IMR-90 (cell line): ENCODE measurements at regions not wholly inside any gene's neighbourhood (a gene's known extent, or its start where the extent isn't known, plus 50 kb on each side); places are given as distances from the start of the nearest gene placed in this dataset.
"Not testable (repeated sequence)": the region's sequence is repeated elsewhere in the genome, so short reads cannot be mapped to it uniquely, and the experiment has no call there.

Experiments used
- ATAC-seq: fragments of 200-7000 bp; cut with Tn5 transposase; 2 replicates; pipeline ENCODE4 v1.9.1; 2020; ENCODE audit warnings: low read depth, mild to moderate bottlenecking, moderate library complexity
- BruUV-seq: library from RNA; stranded (reverse); fragments of 400-500 nt; replicated peaks from 2 replicates; lab custom pipeline; 2021; lab: Mats Ljungman, UMichigan
- CTCF ChIA-PET: fragments of 300-600 bp; formaldehyde crosslinking; extraction: SDS; loops from one replicate; lab custom pipeline; 2021; ENCODE audit warnings: antibody characterized with exemption; lab: Yijun Ruan, JAX
- POLR2A ChIA-PET: fragments of 300-600 bp; sonication (Branson Sonifier 250); formaldehyde crosslinking; loops from one replicate; lab custom pipeline; 2022; ENCODE audit warnings: antibody characterized with exemption; ENCODE audit not compliant: unreplicated experiment; lab: Charles Lee
- DNase-seq: peaks from one replicate; pipeline ENCODE4 v3.0.0; 2013
- H2AFZ ChIP-seq: replicated peaks from 2 replicates; pipeline ENCODE3; 2013; ENCODE audit warnings: low read length, mild to moderate bottlenecking; ENCODE audit not compliant: poor library complexity
- H2AK5ac ChIP-seq: 2 replicates; pipeline ENCODE4 v1.6.1; 2013; ENCODE audit warnings: low read depth, low read length, inconsistent platforms
- H2AK9ac ChIP-seq: replicated peaks from 2 replicates; pipeline ENCODE3; 2013; ENCODE audit warnings: mild to moderate bottlenecking, low read depth, low read length, moderate library complexity; ENCODE audit not compliant: poor library complexity
- H2BK120ac ChIP-seq: 2 replicates; pipeline ENCODE4 v1.6.1; 2013; ENCODE audit warnings: low read depth, low read length, inconsistent platforms
- H2BK15ac ChIP-seq: 3 replicates; pipeline ENCODE4 v1.6.1; 2013; ENCODE audit warnings: low read depth, low read length, inconsistent platforms
- H2BK20ac ChIP-seq: 2 replicates; pipeline ENCODE4 v1.6.1; 2013; ENCODE audit warnings: low read depth, mild to moderate bottlenecking, inconsistent platforms, low read length, moderate library complexity
- H2BK5ac ChIP-seq: 2 replicates; pipeline ENCODE4 v1.6.1; 2013; ENCODE audit warnings: mild to moderate bottlenecking, low read depth, low read length, inconsistent platforms; ENCODE audit not compliant: poor library complexity, severe bottlenecking
- H3K14ac ChIP-seq: replicated peaks from 2 replicates; pipeline ENCODE4 v1.6.1; 2013; ENCODE audit warnings: low read depth, low read length, inconsistent platforms
- H3K18ac ChIP-seq: 2 replicates; pipeline ENCODE4 v1.6.1; 2013; ENCODE audit warnings: low read depth, low read length, control low read depth
- H3K23ac ChIP-seq: 2 replicates; pipeline ENCODE4 v1.6.1; 2013; ENCODE audit warnings: low read depth, low read length, inconsistent platforms
- H3K27ac ChIP-seq: 2 replicates; pipeline ENCODE4 v1.5.1; 2013; ENCODE audit warnings: mild to moderate bottlenecking, control low read depth, low read length; ENCODE audit not compliant: insufficient read depth
- H3K27me3 ChIP-seq: 2 replicates; pipeline ENCODE4 v1.6.1; 2013; ENCODE audit warnings: low read length; ENCODE audit not compliant: control insufficient read depth, insufficient read depth
- H3K36me3 ChIP-seq: 2 replicates; pipeline ENCODE4 v1.6.1; 2013; ENCODE audit warnings: low read length, mixed read lengths; ENCODE audit not compliant: control insufficient read depth, insufficient read depth
- H3K4ac ChIP-seq: 2 replicates; pipeline ENCODE4 v1.6.1; 2013; ENCODE audit warnings: low read depth, low read length, inconsistent platforms
- H3K4me1 ChIP-seq: 2 replicates; pipeline ENCODE4 v1.6.1; 2013; ENCODE audit warnings: low read length, mixed read lengths; ENCODE audit not compliant: control insufficient read depth, insufficient read depth
- H3K4me2 ChIP-seq: 2 replicates; pipeline ENCODE4 v1.6.1; 2013; ENCODE audit warnings: low read depth, mild to moderate bottlenecking, control low read depth, low read length, moderate library complexity
- H3K4me3 ChIP-seq: 2 replicates; pipeline ENCODE4 v1.5.1; 2013; ENCODE audit warnings: low read depth, mild to moderate bottlenecking, control low read depth, low read length, moderate library complexity; ENCODE audit not compliant: insufficient read depth
- H3K56ac ChIP-seq: 2 replicates; pipeline ENCODE4 v1.6.1; 2013; ENCODE audit warnings: low read length, inconsistent platforms; ENCODE audit not compliant: insufficient read depth; ENCODE audit errors: extremely low read depth
- H3K79me1 ChIP-seq, 2 experiments: 2 replicates each; pipeline ENCODE4 v1.6.1; 2013; ENCODE audit warnings: low read length in 2 of 2, inconsistent platforms in 1 of 2, low read depth in 1 of 2
- H3K9ac ChIP-seq: 2 replicates; pipeline ENCODE4 v1.6.1; 2013; ENCODE audit warnings: low read depth, low read length, control low read depth
- H3K9me1 ChIP-seq: 2 replicates; pipeline ENCODE4 v1.6.1; 2013; ENCODE audit warnings: low read length, inconsistent platforms; ENCODE audit not compliant: insufficient read depth
- H3K9me3 ChIP-seq: 2 replicates; pipeline ENCODE4 v1.6.1; 2013; ENCODE audit warnings: low read length; ENCODE audit not compliant: control insufficient read depth, insufficient read depth
- H4K20me1 ChIP-seq: 2 replicates; pipeline ENCODE4 v1.6.1; 2013; ENCODE audit warnings: low read length, inconsistent platforms; ENCODE audit not compliant: insufficient read depth
- H4K5ac ChIP-seq: 2 replicates; pipeline ENCODE4 v1.6.1; 2013; ENCODE audit warnings: mild to moderate bottlenecking, low read depth, low read length, control low read depth
- H4K8ac ChIP-seq, 2 experiments: 2 replicates each; pipeline ENCODE4 v1.6.1; 2013; ENCODE audit warnings: low read depth in 2 of 2, low read length in 2 of 2, control low read depth in 1 of 2, inconsistent platforms in 1 of 2
- H4K91ac ChIP-seq: 2 replicates; pipeline ENCODE4 v1.6.1; 2013; ENCODE audit warnings: low read depth, low read length, inconsistent platforms; ENCODE audit not compliant: insufficient read depth
- BHLHE40 ChIP-seq: fragments of 150-350 bp; IDR thresholded peaks from 2 replicates; pipeline ENCODE4 v1.6.1; 2016; ENCODE audit warnings: mild to moderate bottlenecking, low read depth, low read length
- CHD1 ChIP-seq: IDR thresholded peaks from 2 replicates; pipeline ENCODE4 v1.6.1; 2012; ENCODE audit warnings: low read depth, low read length, improper control_type of control experiment
- CTCF ChIP-seq: conservative IDR thresholded peaks from 2 replicates; pipeline ENCODE4 v1.5.1; 2012; ENCODE audit warnings: mild to moderate bottlenecking, low read depth, low read length, improper control_type of control experiment
- FOS ChIP-seq: fragments of 150-350 bp; IDR thresholded peaks from 2 replicates; pipeline ENCODE4 v1.6.1; 2016; ENCODE audit warnings: low read depth, low read length
- MAFK ChIP-seq: IDR thresholded peaks from 2 replicates; pipeline ENCODE4 v1.6.1; 2012; ENCODE audit warnings: low read depth, low read length, improper control_type of control experiment
- MAZ ChIP-seq: IDR thresholded peaks from 2 replicates; pipeline ENCODE4 v1.6.1; 2012; ENCODE audit warnings: low read depth, mild to moderate bottlenecking, low read length, improper control_type of control experiment, moderate library complexity, borderline replicate concordance
- POLR2A ChIP-seq: IDR thresholded peaks from 2 replicates; pipeline ENCODE4 v1.6.1; 2012; ENCODE audit warnings: mild to moderate bottlenecking, low read depth, low read length
- RAD21 ChIP-seq: IDR thresholded peaks from 2 replicates; pipeline ENCODE4 v1.6.1; 2012; ENCODE audit warnings: low read length, improper control_type of control experiment
- WGBS, 2 experiments: methylation state at CpG; one replicate each; pipeline versions ENCODE4 v1.1.5 to v1.1.7; 2013; ENCODE audit warnings: missing lambda C conversion rate in 2 of 2; ENCODE audit not compliant: insufficient read length in 1 of 2; ENCODE audit errors: extremely low coverage in 2 of 2; 5-methylcytosine and 5-hydroxymethylcytosine counted together
- dilution Hi-C: fragments of 300-500 bp; cut with HindIII; formaldehyde crosslinking; loops from one replicate; pipeline ENCODE4 v1.14.3; 2018; ENCODE audit warnings: low sequenced_read_pairs; ENCODE audit not compliant: unreplicated experiment
- in situ Hi-C: fragments of 300-500 bp; cut with MboI; formaldehyde crosslinking; loops from 3 replicates; pipeline ENCODE4 v1.14.3; 2019; ENCODE audit warnings: low sequenced_read_pairs, inconsistent platforms, mixed read lengths
- intact Hi-C: fragments of 100-400 bp; cut with micrococcal nuclease; formaldehyde crosslinking; loops from 2 replicates; pipeline ENCODE4 v1.10.0; 2022

GRCh38 chr2:131590896-131591295 is 63.2 kb downstream of the CCDC74A start:
- H3K18ac ChIP-seq, result no peak overlapping the region
- intact Hi-C loops (no loop called here), dilution Hi-C loops (no loop called here), in situ Hi-C loops (no loop called here)
- CTCF ChIA-PET, result no interaction called here
- WGBS, 2 experiments, result 81% methylated on average over 33 of the region's 39 CpGs; no CpG with 5 or more reads in 1 of the 2 experiments
- no peak overlapping the region for H2BK20ac ChIP-seq
- H3K27ac ChIP-seq, result no peak overlapping the region
- no peak overlapping the region for H4K5ac ChIP-seq
- no peak overlapping the region for H4K91ac ChIP-seq
- H3K56ac ChIP-seq, result no peak overlapping the region
- no peaks in the 10 kb centered on the region for H3K36me3 ChIP-seq
- H2AK5ac ChIP-seq, result no peak overlapping the region
- no peak for ATAC-seq
- no peak overlapping the region for H3K4me3 ChIP-seq
- H3K23ac ChIP-seq, result no peak overlapping the region
- H3K9ac ChIP-seq, result no peak overlapping the region
- no peak overlapping the region for H3K14ac ChIP-seq
- no peaks in the 10 kb centered on the region for H3K4me1 ChIP-seq
- no peak overlapping the region for H3K4ac ChIP-seq
- H3K9me3 ChIP-seq, result no peaks in the 10 kb centered on the region
- no peak overlapping the region for H4K8ac ChIP-seq
- POLR2A ChIA-PET, result no interaction called here
- no peak for DNase-seq
- no peaks in the 10 kb centered on the region for H4K20me1 ChIP-seq
- H2BK5ac ChIP-seq, result no peak overlapping the region
- H3K27me3 ChIP-seq, result no peaks in the 10 kb centered on the region; the same call in 1 of the 2 replicates
- TF ChIP-seq MAFK (no peak), BHLHE40 (no peak), RAD21 (no peak), CTCF (no peak), FOS (no peak), POLR2A (no peak), MAZ (no peak), CHD1 (no peak)
- H3K79me1 ChIP-seq, result no peaks in the 10 kb centered on the region
- no peak overlapping the region for H2AK9ac ChIP-seq
- no TSS peak for BruUV-seq
- H2BK120ac ChIP-seq, result no peak overlapping the region
- H3K9me1 ChIP-seq, result no peaks in the 10 kb centered on the region
- no peak overlapping the region for H2AFZ ChIP-seq
- no peak overlapping the region for H3K4me2 ChIP-seq
- H2BK15ac ChIP-seq, result no peak overlapping the region

- H3K9me3 ChIP-seq, H3K27ac ChIP-seq, H2BK15ac ChIP-seq, H2BK5ac ChIP-seq, H2BK120ac ChIP-seq, CTCF ChIA-PET, H3K4me3 ChIP-seq, H3K23ac ChIP-seq, intact Hi-C loops, H3K4ac ChIP-seq, POLR2A ChIA-PET, H3K4me2 ChIP-seq, H3K36me3 ChIP-seq, H3K79me1 ChIP-seq, BruUV-seq, H3K56ac ChIP-seq, H3K27me3 ChIP-seq, H3K14ac ChIP-seq, H4K5ac ChIP-seq, H4K8ac ChIP-seq, H4K91ac ChIP-seq, H4K20me1 ChIP-seq, H3K9ac ChIP-seq, in situ Hi-C loops, H3K18ac ChIP-seq, H3K9me1 ChIP-seq, H3K4me1 ChIP-seq, dilution Hi-C loops, H2AFZ ChIP-seq, H2BK20ac ChIP-seq, ATAC-seq, DNase-seq, H2AK9ac ChIP-seq, H2AK5ac ChIP-seq: not testable (repeated sequence)
- WGBS, 2 experiments, result no CpG with 5 or more reads among the region's 5 CpGs
Measured at GRCh38 chr2:131596561-131596960, 68.9 kb downstream of the CCDC74A start.
